ENCODE measurements at regions not wholly inside any gene's neighbourhood (a gene's known extent, or its start where the extent isn't known, plus 50 kb on each side); places are given as distances from the start of the nearest gene placed in this dataset.

DNA sequence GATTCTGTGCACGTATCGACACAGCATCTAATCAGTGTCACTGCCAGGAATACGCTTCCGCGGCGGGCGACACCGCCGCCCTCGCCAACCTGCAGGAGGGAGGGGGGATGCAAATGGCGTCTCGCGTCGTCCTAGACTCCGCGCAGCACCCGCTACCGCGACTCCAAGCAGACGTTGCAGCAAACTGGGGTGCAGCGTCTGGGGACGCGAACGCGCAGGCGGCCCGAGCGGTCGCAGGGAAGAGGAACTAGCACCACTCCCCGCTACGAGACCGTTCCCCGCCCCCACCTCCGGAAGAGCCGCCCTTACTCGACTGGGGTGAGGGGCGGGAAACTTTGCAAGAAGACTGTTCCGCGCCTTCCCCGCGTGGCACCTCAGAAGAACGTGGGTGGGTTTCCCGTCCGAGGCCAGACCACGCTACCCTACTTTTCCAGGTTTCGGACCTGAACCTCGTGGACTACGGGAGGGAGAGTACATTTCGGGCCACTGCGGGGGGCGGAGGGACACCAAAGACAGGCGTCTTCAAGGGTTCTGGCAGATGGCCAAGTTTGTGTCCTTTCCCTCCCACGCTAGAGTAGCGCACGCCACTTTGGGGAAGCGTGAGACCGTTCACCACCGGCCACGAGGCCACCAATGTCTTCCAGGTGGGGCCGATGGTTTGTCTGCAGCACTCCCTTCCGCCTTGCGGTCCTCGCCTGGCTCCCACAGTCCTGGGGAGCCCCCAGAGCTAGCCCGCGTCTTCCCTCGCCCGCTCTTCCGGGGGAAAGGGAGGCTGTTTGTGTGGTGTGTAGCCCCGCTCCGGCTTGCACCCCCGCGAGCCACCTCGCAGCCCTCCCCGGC, 78.0 kb upstream of the BCOR start:
- DNase-seq = peak; percentile 83 to 85

GRCh38 chrX:40174854-40175510, 77.2 kb upstream of the BCOR start:
- DNase-seq = peak; percentile 68 to 76

- peak; percentile 79 to 81 for DNase-seq
Observed at GRCh38 chrX:40174001-40174853, 76.5 kb upstream of the BCOR start.

GRCh38 chrX:40173143-40174000, 75.6 kb upstream of the BCOR start:
- peak; percentile 37 to 39 for DNase-seq

GRCh38 chrX:40172401-40173142, 74.8 kb upstream of the BCOR start:
- peak; percentile 62 to 65 for DNase-seq

DNA sequence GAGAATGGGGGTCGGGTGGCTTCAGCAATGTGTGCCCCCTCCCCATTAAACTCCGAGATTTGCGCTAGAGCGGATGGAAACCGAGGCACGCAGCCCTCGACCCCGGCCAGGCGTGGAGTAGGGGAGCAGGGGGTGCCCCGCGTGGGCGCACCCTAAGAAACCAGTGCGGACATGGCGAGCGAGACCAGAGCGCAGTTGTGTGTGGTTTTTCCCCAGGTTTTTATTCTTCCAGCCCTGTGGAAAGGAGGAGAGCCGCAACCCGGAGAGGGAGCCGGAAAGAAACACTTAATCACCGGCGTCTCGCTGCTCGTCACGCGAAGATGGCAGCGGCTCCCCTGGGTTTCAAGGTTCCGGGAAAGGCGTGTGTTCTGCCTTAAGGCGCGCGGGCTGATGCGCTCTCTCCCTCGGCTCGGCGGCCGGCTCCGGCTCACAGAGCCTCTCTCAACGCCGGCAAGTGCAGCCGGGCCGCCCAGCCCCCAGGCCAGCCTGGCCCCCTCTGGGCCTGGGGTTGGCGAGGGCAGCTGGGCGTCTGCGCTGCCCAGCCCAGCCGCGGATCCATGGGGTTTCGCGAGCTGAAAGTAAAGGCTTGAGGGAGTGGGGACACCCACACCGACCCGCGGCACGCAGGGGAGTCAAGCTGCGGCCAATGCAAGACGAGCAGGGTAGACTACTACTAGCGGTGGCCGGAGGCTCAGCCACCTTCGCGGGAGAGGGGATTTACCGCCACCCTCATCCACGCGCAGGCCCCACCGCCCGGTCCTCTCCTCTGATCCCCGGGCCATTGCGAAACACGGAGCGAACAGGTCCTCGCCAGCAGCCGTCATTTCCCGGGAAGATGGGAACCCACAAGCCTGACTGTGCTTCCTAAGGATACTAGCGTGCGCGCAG, 74.0 kb upstream of the BCOR start:
- peak; percentile 59 to 66 for DNase-seq

DNA sequence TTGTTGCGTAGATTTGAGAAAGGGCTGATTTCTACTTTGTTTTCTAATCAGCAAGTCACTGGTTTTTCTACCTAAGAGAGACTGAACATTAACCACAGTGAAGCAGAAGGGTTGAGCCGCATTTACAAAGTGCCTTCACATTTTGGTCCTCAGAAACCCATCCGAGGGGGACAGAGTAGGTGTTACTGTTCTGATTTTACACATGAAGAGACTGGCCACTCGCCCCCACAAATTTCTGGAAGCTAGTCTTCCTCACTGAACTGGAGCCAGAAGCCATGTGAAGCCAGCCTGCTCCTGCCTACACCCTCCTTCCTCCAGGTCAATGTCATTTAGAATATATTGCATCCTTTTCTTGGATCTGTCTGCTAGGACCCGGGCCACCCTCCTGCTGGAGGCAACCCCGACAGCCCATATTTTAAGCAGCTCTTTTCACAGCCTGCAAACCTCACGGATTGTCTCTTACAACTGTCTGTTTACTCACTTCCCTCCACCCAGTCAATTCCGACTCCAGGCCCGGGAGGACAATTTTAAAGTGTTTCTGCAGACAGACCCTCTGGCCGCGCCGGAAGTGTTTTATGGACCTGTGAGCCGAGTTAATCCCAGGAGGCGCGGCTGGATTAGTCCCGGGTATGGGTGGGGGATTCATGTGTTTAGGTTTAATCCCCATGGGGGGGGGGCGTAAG, 73.2 kb upstream of the BCOR start:
- DNase-seq = peak; percentile 58 to 61

- DNase-seq = peak; percentile 85 to 86
Observed at GRCh38 chrX:40169193-40170101, 71.7 kb upstream of the BCOR start.

- no peak for DNase-seq
Observed at GRCh38 chrX:40168480-40169011, 70.8 kb upstream of the BCOR start.

DNA sequence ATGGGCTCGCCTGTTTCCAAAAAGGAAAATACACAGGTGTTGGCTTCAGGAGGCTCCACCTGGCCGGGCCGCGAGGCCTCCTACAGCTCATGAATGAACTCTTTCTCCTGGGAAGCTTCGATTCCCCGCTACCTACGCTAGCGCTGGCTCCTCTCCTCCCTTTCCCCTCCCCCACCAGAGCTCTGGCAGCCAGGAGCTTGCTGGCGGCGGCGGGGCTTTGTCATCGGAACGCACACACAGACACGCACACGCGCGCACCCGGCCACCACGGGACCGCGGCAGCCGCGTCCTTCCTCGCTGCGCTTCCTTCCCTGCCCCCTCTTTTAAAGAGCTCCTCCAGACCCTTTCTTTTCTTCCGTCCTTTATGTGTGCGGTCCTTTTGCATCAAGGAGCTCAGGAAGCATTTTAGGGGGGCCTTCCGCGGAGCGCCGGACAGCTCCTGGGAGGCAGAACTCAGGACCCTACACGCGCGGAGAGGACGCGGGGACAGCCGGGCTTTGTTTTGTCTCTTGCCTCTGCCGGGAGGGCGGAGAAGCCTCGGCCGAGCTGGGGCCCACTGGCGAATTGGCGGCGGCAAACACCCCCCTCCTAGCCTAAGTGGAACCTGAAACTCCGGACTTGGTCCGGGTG, 70.2 kb upstream of the BCOR start:
- peak; percentile 40 to 45 for DNase-seq

DNA sequence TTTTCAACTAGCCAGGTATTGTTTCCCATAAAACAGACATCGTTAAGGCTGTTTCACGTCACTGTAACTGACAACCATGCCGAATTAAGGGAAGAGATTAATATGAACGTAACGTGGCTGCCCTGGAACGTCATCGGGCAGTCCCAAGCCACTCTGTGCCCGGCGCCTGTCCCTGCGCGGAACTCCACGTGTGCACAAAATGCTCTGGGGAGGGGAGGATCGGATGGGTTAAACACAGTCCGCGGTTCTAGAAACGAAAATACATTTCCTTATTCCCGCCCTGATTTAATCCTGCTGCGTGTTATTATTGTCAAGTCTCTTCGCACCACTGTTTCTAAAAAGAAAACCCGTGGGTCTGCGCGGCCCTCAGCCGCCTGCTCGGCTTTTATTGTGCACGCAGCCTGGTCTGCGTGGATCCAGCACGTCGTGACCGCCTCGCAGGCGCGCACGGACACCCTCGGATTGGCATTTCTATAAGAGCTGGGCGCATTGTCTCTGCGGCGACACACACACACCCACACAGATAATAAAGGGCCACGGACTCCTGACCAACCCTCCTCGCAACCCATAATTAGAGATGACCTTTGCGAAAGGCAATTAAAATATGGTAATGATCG, 69.6 kb upstream of the BCOR start:
- peak in 1 of 2 experiments; percentile 24 for DNase-seq

DNA sequence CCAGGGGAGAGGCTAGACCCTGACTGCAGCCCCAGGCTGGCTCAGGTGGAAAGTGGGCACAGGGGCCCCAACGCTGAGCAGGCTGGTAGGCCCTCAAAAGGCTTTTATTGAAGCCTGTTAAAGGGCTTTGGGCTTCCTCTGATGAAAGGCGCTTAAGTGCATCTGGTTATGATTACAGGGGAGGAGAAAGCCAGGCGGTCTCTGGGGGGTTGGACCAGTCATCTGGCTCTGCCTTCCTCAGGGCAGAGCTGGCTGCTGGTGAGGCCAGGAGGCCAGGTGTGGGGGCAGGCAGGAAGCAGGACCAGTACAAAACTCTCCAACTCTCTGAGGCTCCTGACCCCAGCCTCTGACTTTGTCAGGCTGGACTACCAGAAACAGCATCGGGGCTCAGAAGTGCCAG, 68.8 kb upstream of the BCOR start:
- peak in 1 of 2 experiments; percentile 25 for DNase-seq

- DNase-seq = no peak
Observed at GRCh38 chrX:40165861-40166260, 68.1 kb upstream of the BCOR start.

- no peak for DNase-seq
Observed at GRCh38 chrX:40165206-40165605, 67.4 kb upstream of the BCOR start.

DNA sequence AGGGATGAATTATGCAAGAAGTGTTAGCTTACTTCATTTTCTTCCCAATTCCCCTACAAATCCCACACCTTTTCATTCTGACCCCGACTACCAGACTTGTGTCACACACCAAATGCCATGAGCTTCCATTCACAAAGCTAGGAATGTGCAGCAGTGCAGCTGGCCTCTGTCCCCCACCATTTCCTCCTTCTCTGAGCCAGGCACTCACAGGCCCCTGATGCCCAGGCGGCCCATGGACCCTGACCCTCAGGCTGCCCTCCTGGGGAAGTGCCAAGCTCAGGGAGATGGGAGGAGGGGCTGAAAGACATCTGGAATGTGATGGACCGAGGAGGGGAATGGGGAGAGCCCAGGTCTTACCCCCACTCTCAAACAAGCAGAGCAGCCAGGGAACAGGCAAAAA, 67.0 kb upstream of the BCOR start:
- no peak for DNase-seq

GRCh38 chrX:40158036-40158706, 60.4 kb upstream of the BCOR start:
- peak; percentile 43 to 60 for DNase-seq
